Gastroesophageal sphincter (tissue), 4 donors: ENCODE measurements at regions not wholly inside any gene's neighbourhood (a gene's known extent, or its start where the extent isn't known, plus 50 kb on each side); places are given as distances from the start of the nearest gene placed in this dataset.

Experiments used
- ATAC-seq: fragments of 150-250 bp; one replicate; pipeline ENCODE4 v1.9.1; 2016; ENCODE audit warnings: mild to moderate bottlenecking, moderate library complexity
- H3K27ac ChIP-seq, 4 donors: fragments of 200-600 bp; sonication (generic) in 3 of 4; 1 replicate in 3 of 4; 2 replicates in 1 of 4; pipeline ENCODE4 v1.5.1; 2016 to 2019
- H3K27me3 ChIP-seq: fragments of 200-600 bp; sonication (generic); one replicate; pipeline ENCODE4 v1.5.1; 2019
- H3K36me3 ChIP-seq, 2 donors: fragments of 200-600 bp; sonication (generic); one replicate each; pipeline ENCODE4 v1.5.1; 2019; ENCODE audit warnings: control low read depth in 1 of 2
- H3K4me1 ChIP-seq, 3 donors: fragments of 200-600 bp; sonication (generic); 1 replicate in 2 of 3; 2 replicates in 1 of 3; pipeline ENCODE4 v1.5.1; 2016 to 2019; ENCODE audit warnings: control low read depth in 2 of 3
- H3K4me3 ChIP-seq, 2 donors: fragments of 200-600 bp; sonication (generic); one replicate each; pipeline ENCODE4 v1.5.1; 2019; ENCODE audit warnings: mild to moderate bottlenecking in 1 of 2, moderate library complexity in 1 of 2
- H3K9me3 ChIP-seq, 3 donors: fragments of 200-600 bp; sonication (generic); one replicate each; pipeline ENCODE4 v1.5.1; 2017 to 2019; ENCODE audit warnings: control low read depth in 2 of 3
- EP300 ChIP-seq: sonication (generic); formaldehyde crosslinking; IDR thresholded peaks from one replicate; pipeline ENCODE4 v1.6.1; 2017; ENCODE audit warnings: antibody characterized with exemption, mild to moderate bottlenecking
- POLR2A ChIP-seq, 2 donors: fragments of 450-650 bp; IDR thresholded peaks; one replicate each; pipeline ENCODE4 v1.6.1; 2017; ENCODE audit warnings: antibody characterized with exemption in 2 of 2, mild to moderate bottlenecking in 2 of 2, moderate library complexity in 1 of 2
- POLR2AphosphoS5 ChIP-seq: sonication (generic); formaldehyde crosslinking; IDR thresholded peaks from one replicate; pipeline ENCODE4 v1.6.1; 2017; ENCODE audit warnings: antibody characterized with exemption
- WGBS, 2 donors: methylation state at CpG; one replicate each; pipeline ENCODE4 v1.1.5; 2018; ENCODE audit warnings: low coverage in 1 of 2; 5-methylcytosine and 5-hydroxymethylcytosine counted together
- TF ChIP-seq, protein P1 (sequence below), 4 experiments: fragments of 200-600 bp in 2 of 4; fragments of 450-650 bp in 2 of 4; sonication (generic) in 1 of 4; IDR thresholded peaks; one replicate each; pipeline ENCODE4 v1.5.1; 2017 to 2019; ENCODE audit warnings: antibody characterized with exemption in 4 of 4, mild to moderate bottlenecking in 2 of 4, moderate library complexity in 2 of 4

DNA sequence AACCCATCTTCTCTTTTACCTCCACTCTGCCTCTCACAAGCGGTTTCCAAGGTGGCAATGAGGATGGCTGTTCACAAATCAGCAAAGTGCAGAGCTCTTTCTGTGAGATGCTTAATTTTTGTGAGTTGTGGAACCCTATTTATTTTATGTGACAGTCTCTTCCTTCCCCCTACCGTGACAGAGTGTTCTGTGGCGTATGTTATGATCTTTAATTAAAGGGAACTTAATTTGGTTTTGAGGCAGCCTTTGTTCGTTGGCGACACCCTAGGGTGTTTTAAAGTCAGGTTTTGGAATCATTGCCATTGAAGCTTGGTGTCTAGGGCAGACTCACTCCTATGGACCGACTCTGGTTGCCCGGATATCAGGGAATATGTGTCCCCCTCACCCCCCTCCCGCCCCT is 83.3 kb upstream of the IRX3 start:
- 60 to 64% methylated on average over 2 to 5 of the region's 8 CpGs for WGBS, 2 donors
- peaks cover 64% of the 10 kb centered on the region for H3K27me3 ChIP-seq
- no peak overlapping the region for H3K27ac ChIP-seq
- H3K4me1 ChIP-seq: no peaks in the 10 kb centered on the region
- ATAC-seq: no peak
- H3K4me3 ChIP-seq: no peak overlapping the region
- H3K9me3 ChIP-seq: no peaks in the 10 kb centered on the region
- H3K36me3 ChIP-seq: no peaks in the 10 kb centered on the region
- no peak for TF ChIP-seq POLR2AphosphoS5
- no peak for TF ChIP-seq POLR2A (IDR thresholded peaks at IDR 0.05)
- TF ChIP-seq, protein P1, sequence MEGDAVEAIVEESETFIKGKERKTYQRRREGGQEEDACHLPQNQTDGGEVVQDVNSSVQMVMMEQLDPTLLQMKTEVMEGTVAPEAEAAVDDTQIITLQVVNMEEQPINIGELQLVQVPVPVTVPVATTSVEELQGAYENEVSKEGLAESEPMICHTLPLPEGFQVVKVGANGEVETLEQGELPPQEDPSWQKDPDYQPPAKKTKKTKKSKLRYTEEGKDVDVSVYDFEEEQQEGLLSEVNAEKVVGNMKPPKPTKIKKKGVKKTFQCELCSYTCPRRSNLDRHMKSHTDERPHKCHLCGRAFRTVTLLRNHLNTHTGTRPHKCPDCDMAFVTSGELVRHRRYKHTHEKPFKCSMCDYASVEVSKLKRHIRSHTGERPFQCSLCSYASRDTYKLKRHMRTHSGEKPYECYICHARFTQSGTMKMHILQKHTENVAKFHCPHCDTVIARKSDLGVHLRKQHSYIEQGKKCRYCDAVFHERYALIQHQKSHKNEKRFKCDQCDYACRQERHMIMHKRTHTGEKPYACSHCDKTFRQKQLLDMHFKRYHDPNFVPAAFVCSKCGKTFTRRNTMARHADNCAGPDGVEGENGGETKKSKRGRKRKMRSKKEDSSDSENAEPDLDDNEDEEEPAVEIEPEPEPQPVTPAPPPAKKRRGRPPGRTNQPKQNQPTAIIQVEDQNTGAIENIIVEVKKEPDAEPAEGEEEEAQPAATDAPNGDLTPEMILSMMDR (IDR thresholded peaks at IDR 0.05): no peak
- no peak for TF ChIP-seq EP300

DNA sequence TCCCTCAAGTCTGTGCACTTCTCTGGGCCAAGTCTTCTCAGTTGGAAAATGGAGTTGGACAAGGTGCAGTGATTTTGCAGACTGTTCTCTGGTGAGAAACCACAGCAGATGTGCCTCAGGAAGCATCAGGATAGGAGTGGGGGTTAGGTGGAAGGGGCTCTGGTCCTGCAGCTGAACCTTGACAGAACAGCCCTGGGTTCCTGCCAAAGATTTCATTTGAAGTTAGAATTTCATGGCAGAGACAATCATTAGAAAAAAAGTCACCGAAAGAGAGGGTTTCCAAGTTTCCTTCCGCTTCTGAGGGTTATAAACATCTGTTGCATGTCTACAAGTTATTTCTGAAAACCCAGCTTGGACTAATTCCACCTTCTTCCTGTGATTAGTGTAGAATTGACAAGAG is 80.4 kb upstream of the IRX3 start:
- no peak for ATAC-seq
- H3K4me3 ChIP-seq: no peak overlapping the region
- TF ChIP-seq POLR2A (IDR thresholded peaks at IDR 0.05) (no peak), EP300 (no peak)
- TF ChIP-seq, protein P1 (IDR thresholded peaks at IDR 0.05): no peak
- no peak overlapping the region for H3K27ac ChIP-seq
- WGBS, 2 donors: 47 to 60% methylated on average over 2 of the region's 2 CpGs
- no peaks in the 10 kb centered on the region for H3K9me3 ChIP-seq
- peaks cover 58% of the 10 kb centered on the region for H3K27me3 ChIP-seq
- no peaks in the 10 kb centered on the region for H3K36me3 ChIP-seq
- no peaks in the 10 kb centered on the region for H3K4me1 ChIP-seq

DNA sequence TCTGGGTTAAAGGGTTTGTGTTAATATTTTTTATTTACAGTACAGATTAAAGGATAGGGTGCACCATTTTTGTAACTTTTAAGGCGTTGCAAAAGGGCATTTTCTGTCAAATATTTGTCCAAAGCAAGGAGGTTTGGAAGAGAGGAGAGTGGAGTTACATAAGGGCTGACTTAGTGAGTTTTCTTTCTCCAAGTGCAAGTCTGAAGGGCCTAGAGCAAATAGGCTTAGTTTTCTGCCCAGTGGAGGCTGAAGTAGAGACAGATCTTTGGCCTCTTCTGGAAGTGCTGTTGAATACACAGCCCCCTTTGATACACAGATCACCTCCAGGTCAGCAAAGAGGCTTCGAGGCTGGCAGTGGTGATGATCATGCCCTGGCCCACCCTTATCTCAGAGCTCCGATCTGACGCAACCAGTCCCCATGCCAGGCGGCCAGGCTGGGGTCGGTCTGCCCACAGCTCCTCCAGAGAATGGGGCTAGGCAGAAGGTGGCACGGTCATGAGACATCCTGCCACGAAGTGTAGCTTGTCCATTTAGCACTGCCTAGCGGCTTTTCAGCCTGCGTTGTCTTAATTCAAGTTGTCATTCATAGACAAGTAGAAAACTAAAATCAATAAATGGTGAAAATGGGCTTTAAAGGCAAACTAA is 79.5 kb upstream of the IRX3 start:
- Histone ChIP-seq H3K36me3 (no peaks in the 10 kb centered on the region), H3K4me1 (no peaks in the 10 kb centered on the region), H3K27me3 (peaks cover 58% of the 10 kb centered on the region), H3K27ac (no peak overlapping the region), H3K4me3 (no peak overlapping the region), H3K9me3 (no peaks in the 10 kb centered on the region)
- no peak for ATAC-seq
- TF ChIP-seq, protein P1 (IDR thresholded peaks at IDR 0.05): no peak
- TF ChIP-seq POLR2AphosphoS5 (no peak), POLR2A (IDR thresholded peaks at IDR 0.05) (no peak), EP300 (no peak)
- 65 to 87% methylated on average over 6 to 9 of the region's 10 CpGs for WGBS, 2 donors

DNA sequence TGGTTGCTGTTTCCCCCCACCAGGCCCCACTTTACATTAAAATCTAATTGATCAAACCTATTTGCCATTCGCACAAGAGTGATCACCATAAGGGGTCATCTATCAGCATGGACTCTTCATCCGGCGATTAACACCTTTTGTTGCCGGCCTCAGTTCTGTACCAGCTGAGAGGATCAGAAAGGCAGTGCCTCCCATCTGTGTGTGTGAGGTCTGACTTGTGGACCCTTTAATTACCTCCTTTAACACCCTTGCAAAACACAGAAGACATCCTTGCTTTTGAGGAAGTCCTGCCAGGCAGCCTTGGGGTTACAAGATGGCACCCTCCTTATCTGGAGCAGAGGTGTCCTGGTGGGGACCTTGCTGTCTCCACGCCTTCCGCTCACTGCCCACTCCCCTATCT is 77.2 kb upstream of the IRX3 start:
- peaks cover 55% of the 10 kb centered on the region for H3K27me3 ChIP-seq
- ATAC-seq: no peak
- TF ChIP-seq POLR2AphosphoS5: no peak
- TF ChIP-seq, protein P1 (IDR thresholded peaks at IDR 0.05): no peak

DNA sequence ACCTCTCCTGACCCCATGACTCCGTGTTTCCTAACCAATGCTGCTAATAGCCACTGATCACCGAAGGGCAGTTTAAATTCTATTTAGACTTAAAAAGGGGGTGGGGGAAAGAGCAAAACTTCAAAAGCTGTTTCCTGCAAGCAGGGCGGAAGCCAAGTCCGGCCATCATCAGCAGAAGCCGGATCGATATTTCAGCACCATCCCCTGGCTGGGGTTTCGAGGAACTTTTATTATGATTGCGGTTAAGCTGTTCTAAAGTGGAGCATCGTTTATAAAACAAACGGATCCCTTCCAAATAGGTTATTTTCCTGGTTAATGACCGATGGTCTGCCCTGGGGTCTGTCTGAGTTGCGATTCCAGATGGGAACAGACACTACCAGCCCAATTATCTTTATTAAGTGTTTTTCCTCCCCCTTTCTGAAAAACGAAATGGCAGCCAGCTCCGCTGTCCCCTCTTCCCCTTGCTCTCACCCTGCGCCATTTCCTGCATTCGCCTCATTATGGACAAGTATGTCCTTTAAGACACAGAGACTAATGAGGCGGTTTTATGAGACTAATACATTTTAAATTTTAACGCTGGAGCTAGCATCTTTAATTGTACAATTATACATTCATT is 76.1 kb upstream of the IRX3 start:
- no peak for ATAC-seq
- H3K27ac ChIP-seq: no peak overlapping the region
- WGBS, 2 donors: 54 to 56% methylated on average over 11 of the region's 18 CpGs
- no peaks in the 10 kb centered on the region for H3K4me1 ChIP-seq
- H3K9me3 ChIP-seq: no peaks in the 10 kb centered on the region
- no peaks in the 10 kb centered on the region for H3K36me3 ChIP-seq
- no peak overlapping the region for H3K4me3 ChIP-seq
- TF ChIP-seq, protein P1 (IDR thresholded peaks at IDR 0.05): no peak
- TF ChIP-seq EP300 (no peak), POLR2AphosphoS5 (no peak), POLR2A (IDR thresholded peaks at IDR 0.05) (no peak)
- peaks cover 63% of the 10 kb centered on the region for H3K27me3 ChIP-seq

More for the DNA sequence above, 77.2 kb upstream of the IRX3 start:
- H3K4me3 ChIP-seq: no peak overlapping the region
- H3K36me3 ChIP-seq: no peaks in the 10 kb centered on the region
- WGBS, 2 donors: 63% methylated on average over 3 of the region's 6 CpGs; no CpG with 5 or more reads in 1 of the 2 donors
- no peaks in the 10 kb centered on the region for H3K4me1 ChIP-seq
- no peak overlapping the region for H3K27ac ChIP-seq
- H3K9me3 ChIP-seq: no peaks in the 10 kb centered on the region
